HCT116 (cell line): ENCODE measurements at regions not wholly inside any gene's neighbourhood (a gene's known extent, or its start where the extent isn't known, plus 50 kb on each side); places are given as distances from the start of the nearest gene placed in this dataset.

Experiments
- CBX3 ChIP-seq: IDR thresholded peaks from 2 replicates; pipeline ENCODE4 v1.6.1; 2012; ENCODE audit warnings: low read depth
- CTCF ChIP-seq, 3 experiments: fragments of 200-600 bp in 1 of 3; sonication (generic) in 1 of 3; IDR thresholded peaks in 2 of 3; conservative IDR thresholded peaks in 1 of 3; 2 replicates each; pipeline ENCODE4 v1.5.1; 2012 to 2017; ENCODE audit warnings: low read depth in 2 of 3, low read length in 2 of 3, antibody characterized with exemption in 1 of 3, borderline replicate concordance in 1 of 3, control low read depth in 1 of 3, mild to moderate bottlenecking in 1 of 3, mixed read lengths in 1 of 3, mixed run types in 1 of 3, moderate library complexity in 1 of 3; ENCODE audit not compliant: insufficient read depth in 1 of 3
- EGR1 ChIP-seq: IDR thresholded peaks from 2 replicates; pipeline ENCODE4 v1.6.1; 2012; ENCODE audit warnings: low read depth
- EZH2 ChIP-seq: fragments of 200-600 bp; sonication (generic); IDR thresholded peaks from 2 replicates; pipeline ENCODE4 v1.6.1; 2017; ENCODE audit warnings: antibody characterized with exemption, mixed run types
- EZH2phosphoT487 ChIP-seq: fragments of 200-600 bp; IDR thresholded peaks from 2 replicates; pipeline ENCODE4 v1.6.1; 2018; ENCODE audit warnings: antibody characterized with exemption, borderline replicate concordance
- POLR2A ChIP-seq: IDR thresholded peaks from 2 replicates; pipeline ENCODE4 v1.7.0; 2011; ENCODE audit warnings: borderline replicate concordance; ENCODE audit not compliant: insufficient read depth, insufficient read length; ENCODE audit errors: extremely low read depth
- POLR2AphosphoS5 ChIP-seq: IDR thresholded peaks from 2 replicates; pipeline ENCODE4 v1.6.1; 2011; ENCODE audit warnings: mild to moderate bottlenecking, low read depth, low read length, moderate library complexity
- RAD21 ChIP-seq: IDR thresholded peaks from 2 replicates; pipeline ENCODE4 v1.6.1; 2012; ENCODE audit warnings: low read depth, mild to moderate bottlenecking
- REST ChIP-seq: IDR thresholded peaks from 2 replicates; pipeline ENCODE4 v1.6.1; 2012; ENCODE audit warnings: low read depth
- SIN3A ChIP-seq: IDR thresholded peaks from 2 replicates; pipeline ENCODE4 v1.6.1; 2012; ENCODE audit warnings: low read depth
- TCF7L2 ChIP-seq: IDR thresholded peaks from 2 replicates; pipeline ENCODE4 v1.7.0; 2011; ENCODE audit warnings: borderline replicate concordance, inconsistent platforms; ENCODE audit not compliant: insufficient read depth, insufficient read length; ENCODE audit errors: extremely low read depth
- ZFX ChIP-seq: fragments of 450-650 bp; IDR thresholded peaks from 2 replicates; pipeline ENCODE4 v1.6.1; 2017
- ZNF274 ChIP-seq: fragments of 200-500 bp; sonication (Bioruptor generic); IDR thresholded peaks from 2 replicates; pipeline ENCODE4 v1.6.1; 2014; ENCODE audit warnings: mild to moderate bottlenecking, low read depth, low read length, inconsistent platforms

GRCh38 chr3:147755310-147755709 lies 346.1 kb downstream of the ZIC1 start:
- no peak for TF ChIP-seq SIN3A
- TF ChIP-seq EZH2: no peak
- no peak for TF ChIP-seq CTCF (IDR thresholded peaks at IDR 0.05 in 2 of 3, conservative IDR thresholded peaks at IDR 0.05 in 1 of 3; ENCODE audit: borderline replicate concordance in 1 of 3, insufficient read depth in 1 of 3, low read depth in 2 of 3, low read length in 2 of 3)
- TF ChIP-seq ZNF274: no peak
- TF ChIP-seq EGR1: no peak
- TF ChIP-seq POLR2AphosphoS5: no peak
- TF ChIP-seq TCF7L2: no peak
- no peak for TF ChIP-seq POLR2A
- TF ChIP-seq REST: no peak
- TF ChIP-seq RAD21: no peak
- no peak for TF ChIP-seq CBX3
- no peak for TF ChIP-seq EZH2phosphoT487
- no peak for TF ChIP-seq ZFX
